ENCODE measurements at regions not wholly inside any gene's neighbourhood (a gene's known extent, or its start where the extent isn't known, plus 50 kb on each side); places are given as distances from the start of the nearest gene placed in this dataset.

DNA sequence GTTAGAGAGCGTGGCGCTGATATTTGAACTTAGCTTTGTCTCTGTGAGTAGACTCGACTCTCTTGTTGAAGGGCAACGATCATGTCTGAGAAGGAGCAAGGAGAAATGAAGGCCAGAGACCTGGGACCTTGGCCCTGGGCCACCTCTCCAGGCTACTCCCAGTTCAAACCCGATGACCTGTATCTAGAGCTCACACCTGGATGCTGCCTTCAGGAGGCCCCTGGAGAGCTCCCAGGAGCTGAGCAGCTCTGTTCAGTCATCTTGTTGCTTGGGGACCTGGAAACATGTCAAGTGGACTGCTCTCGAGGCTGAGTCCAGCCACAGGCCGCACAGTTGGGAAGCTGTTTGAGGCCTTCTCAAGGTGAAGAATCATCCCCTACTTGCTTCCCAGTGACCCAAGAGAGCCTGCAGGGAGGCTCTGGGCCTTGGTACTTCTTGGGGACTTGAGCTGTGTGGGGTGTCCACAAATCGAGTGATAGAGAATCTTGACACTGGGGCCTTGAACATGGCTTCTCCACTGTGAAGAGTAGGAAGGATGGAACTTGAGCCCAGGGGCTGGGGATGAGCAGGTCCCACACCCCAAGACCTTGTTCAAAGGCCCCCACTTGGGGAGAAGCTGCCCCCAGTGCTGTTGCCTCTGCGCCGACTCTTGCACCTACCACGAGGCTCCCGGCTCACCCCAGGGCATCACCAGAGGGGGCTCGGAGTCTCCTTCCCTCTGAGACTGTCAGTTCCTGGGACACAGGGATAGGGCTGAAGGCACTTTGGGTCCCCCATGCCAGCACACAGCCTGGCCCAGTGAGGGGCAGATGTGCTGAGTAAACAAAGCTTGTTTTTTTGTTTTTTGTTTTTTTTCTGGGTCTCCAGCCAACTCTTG, 112.1 kb downstream of the IRX5 start:
- no peak for DNase-seq (ENCODE audit: low read depth)

DNA sequence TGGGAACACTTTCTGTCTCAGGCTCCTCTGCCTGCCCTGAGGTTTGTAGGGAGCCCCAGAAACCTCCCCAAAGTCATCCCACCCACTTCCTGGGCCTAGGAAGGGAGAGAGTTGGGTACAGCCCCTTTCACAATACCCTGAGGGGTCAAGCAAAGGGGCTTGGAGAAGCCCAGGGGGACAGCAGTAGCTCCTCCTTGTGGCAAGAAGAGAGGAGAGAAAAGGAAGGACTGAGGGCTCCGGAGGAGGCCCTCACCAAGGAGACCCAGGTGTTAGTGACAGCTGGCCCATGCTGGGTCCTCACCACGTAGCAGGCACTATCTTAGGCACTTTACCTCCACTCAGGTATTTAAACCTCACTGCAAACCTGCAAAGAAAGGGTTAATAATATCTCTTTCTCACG, 112.8 kb downstream of the IRX5 start:
- DNase-seq (ENCODE audit: low read depth), result no peak

DNA sequence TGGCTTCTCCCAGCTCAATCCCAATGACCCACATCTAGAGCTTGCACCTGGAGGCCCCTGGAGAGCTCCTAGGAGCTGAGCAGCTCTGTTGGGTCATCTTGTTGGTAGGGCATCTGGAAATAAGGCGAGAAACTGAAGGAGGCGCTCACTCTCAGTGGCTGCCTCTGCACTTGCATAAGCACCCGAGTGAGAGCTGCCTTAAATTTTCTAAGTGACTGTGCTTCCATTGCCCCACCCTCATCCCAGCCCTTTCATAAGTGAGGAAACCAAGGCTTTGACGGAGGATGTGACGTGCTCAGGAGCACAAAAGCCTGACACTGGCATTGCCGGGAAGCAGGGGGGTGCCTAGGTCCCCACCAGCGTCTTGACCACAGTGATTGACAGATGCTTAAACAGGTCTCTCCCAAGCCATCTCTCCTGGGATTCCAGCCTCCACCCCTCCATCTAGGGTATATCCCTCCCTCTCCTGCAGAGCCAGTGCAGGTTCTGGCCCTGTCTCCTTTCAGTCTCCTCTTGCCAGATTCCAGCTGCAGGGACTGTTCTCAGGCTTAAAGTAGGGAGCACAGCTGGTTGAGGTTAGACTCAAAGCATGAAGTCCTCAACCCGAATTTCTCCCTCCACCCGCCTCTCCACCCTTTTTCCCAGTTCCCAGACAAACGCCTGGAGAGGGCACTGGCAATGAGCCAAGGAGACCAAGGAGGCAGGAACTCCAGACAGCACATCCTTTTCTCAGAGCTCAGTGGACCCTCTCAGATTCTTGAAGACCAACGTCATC, 113.7 kb downstream of the IRX5 start:
- DNase-seq (ENCODE audit: low read depth), result no peak

DNA sequence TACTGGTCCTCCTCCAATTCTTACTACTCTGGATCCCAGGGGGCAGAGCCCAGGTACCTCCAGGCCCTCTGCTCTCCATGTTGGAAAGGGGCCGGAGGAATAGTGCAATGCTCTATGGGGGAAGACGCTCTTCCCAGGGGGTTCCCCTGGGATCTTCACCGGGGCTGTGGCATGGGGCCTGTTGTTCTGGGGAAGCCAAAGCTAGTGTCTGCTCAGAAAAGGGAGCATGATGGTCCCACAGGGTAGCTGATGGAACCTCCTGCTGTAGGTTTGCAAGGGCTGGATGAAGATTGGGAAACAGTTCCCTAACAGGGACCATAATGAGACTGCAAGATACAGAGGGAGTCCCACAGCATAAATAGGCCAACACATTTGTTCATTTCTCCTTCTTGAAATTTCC, 114.7 kb downstream of the IRX5 start:
- DNase-seq (ENCODE audit: low read depth), result no peak

DNA sequence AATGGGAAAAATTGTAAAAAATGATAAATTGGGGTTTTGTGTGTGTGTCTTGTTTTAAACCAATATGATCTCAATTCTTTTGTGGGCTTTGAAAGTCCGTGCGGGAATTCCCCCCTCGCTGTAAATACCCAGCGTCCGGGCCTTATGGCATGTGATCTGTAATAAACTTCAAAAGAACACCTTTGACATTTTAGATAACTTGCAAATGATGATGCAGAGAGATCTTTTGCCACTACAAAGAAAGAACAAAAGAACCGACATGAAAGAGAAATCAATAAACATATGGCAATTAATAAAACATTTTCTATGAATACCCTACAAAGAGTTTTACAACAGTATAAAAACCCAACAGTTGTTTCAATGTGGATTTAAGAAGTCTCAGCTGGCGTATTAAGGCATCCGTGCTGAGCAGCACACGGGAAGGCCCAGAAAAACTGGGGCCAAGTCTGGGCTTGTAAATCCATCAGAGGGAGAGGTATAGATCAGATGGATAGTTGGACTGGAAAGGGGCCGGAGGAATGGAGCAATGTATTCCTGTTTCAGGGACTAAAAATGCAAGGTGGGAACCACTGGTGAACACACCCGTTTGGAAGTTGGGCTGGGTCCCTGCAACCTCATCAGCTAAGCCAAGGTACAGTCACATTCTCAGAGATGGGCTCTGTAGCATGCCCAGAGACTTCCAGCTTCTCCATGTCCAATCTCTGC, 115.2 kb downstream of the IRX5 start:
- no peak for DNase-seq (ENCODE audit: low read depth)

DNA sequence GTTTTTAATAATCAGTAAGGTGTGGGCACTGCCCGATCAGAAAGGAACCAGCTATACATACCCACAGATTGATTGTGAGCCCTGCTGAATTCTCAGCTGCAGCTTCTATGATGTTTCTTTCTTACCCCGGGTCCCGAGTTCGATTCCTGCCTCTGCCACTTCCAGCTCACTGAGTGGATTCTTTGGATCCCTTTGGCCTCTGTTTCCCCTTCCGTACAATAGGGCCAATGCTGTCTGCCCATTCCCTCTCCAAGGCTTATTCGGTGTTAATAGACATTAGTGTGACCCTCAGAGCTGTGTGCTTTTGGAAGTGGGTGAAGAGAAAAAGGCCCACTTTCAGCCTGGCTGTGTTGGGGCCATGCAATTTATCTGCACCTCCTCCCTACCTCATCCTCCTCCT, 115.8 kb downstream of the IRX5 start:
- DNase-seq (ENCODE audit: low read depth), result no peak

DNA sequence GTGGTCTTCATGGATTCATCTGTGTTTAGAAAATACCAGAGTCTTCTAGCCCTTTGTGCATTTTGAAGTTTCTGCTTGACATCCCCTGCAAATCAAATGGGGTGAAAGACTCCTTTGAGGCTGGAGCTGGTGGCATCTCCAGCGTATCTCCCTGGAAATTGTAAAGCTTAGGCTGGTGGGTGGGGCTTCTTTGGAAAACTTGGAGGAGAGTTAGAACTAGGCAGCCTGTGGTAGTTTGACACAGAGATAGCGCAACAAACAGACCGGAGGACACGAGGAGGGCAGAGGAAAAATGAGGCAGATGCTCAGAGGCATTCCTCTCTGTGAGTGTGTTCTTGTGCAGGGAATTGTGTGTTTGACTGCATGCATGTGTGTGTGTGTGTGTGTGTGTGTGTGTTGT, 116.3 kb downstream of the IRX5 start:
- DNase-seq (ENCODE audit: low read depth), result no peak

DNA sequence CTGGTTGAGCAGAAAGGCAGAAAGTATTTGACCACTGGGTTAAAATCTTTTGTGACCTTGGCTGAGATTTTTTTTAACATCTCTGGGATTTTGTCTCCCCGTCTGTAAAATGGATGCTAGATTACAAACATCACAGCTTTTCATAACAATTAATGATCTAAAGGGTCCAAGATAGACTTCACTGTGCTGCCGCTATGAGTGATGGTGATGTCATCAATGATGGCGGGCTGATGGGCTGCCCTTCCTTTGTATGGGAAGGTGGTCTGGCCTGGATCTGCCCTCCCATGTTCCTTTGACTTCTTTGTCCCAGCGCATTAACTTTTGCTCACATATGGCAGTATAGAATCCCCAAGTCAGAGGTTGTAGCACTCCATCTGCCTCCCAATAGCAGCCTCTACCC, 116.7 kb downstream of the IRX5 start:
- DNase-seq (ENCODE audit: low read depth), result no peak

DNA sequence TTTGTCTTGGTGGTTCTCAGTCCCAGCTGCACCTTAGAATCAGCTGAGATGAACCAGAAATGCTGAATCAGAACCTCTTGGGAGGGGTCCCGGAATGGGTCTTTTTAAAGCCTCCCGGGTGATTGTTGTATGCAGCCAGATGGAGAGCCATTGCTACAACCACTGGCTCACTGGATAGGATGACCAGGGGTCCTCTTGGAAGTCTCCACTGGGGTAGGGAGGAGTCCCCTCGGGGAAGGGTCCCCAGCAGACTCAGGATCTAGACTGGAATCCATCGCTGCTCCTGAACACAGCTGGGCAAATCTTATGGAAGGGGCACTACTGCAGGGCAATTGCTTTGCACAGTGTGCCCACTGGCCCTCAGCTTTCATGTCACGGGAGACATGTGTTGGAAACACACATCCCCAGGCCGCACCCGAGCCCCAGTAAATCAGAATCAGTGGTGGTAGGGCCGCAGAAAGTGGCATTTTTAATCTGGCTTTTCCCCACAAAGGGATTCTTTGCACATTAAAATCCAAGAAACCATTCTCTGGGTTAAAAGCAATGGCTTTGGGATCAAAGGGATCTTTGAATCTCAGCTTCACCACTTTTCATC, 117.3 kb downstream of the IRX5 start:
- DNase-seq (ENCODE audit: low read depth), result no peak

DNA sequence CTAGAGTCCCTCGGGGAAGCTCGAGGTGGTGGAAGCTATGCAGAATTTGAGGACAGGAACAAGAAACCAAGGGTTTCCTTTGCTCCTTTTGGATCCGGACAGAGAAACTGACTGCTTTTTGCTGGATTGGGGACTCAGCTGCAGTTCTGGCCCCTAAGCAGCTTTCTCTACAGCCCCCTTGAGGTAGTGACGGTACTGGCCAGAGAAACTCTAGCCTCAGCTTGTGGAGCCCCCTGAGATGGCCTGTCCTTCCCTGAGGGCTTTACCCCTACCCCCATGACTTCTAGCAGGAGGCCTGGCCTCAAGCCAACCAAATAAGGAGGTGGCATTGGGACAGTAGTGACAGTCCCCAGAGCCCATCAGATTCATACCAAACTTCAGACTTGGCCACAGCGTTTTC, 118.1 kb downstream of the IRX5 start:
- no peak for DNase-seq (ENCODE audit: low read depth)

DNA sequence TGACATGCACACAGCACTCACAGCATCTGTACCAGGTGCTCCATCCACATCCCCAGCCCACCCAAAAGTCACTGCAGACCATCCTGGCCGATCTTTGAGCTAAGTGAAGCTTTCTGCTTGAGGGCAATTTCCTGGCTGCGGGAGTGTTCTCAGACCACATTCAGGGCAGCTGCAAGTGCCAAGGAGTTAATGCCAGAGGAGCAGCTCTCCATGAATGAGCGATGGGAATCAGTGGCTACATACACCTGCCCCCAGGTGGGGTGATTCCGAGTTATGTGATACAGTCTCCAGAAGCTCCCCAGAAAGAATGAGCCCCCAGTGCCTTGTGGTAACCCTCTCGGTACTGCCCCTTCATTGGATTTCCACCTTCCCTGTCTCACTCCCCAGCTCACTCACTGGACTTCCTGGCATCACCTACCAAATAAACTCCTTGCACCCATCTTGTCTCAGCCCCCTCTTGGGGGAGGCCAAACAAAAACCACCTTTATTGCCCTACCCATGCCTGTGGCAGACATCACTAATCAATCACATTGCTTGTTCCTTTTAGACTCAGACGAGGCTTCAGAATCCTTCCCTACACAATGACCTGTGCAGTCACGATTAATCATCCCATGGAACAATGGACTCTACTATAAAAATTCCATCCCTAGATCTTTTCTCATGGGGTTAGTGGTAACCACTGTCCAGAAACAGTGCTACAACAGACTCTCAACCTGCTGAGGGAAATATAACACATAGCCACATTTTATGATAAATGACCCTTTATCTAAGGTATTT, 121.1 kb downstream of the IRX5 start:
- DNase-seq (ENCODE audit: low read depth), result no peak

DNA sequence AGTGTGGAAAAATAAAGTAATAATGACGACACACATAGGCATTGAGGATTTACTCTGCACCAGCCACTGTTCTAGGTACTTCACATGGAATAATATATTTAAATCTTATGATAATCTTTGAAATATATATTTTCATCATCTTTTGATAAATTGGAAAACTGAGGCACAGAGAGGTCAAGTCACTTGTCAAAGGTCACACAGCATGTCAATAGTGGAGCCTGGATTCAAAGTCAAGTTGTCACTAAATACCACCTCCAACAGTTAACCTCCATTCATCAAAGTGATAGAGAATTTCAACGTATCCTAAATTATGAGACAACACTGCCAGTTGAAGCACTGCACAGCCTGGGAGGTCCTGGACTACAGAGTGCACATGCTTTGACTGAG, 121.7 kb downstream of the IRX5 start:
- no peak for DNase-seq (ENCODE audit: low read depth)

DNA sequence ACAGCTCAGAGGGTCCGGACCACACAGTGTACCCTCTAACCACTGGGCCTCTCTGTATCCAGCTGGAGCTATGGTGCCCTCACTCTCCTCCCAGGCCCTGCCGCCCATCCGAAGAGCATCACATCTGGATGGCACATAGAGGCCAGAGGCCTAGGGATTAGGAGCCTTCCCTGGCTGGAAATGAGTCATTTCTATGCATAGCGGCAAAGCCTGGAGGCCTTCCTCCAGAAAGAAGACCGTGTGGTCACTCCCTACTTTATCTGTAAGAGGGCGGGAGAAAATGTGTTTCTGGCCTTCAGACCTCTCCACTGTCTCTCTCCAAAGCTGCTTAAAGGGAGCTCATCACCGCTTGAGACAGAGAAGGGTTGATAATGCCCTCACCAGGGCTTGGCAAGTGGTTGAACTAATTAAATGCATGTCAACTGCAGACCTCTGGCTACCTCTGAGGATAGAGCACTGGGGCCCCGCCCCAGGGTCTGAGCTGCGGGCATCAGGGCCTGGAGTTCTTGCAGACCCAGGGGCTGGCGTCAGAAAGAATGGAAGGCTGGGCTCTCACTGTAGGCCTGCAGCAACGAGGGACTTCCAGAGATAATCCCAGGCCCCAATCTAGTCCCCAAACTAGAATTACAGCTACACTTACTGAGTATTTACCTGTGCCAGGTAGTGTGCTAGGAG, 122.2 kb downstream of the IRX5 start:
- DNase-seq (ENCODE audit: low read depth), result no peak

DNA sequence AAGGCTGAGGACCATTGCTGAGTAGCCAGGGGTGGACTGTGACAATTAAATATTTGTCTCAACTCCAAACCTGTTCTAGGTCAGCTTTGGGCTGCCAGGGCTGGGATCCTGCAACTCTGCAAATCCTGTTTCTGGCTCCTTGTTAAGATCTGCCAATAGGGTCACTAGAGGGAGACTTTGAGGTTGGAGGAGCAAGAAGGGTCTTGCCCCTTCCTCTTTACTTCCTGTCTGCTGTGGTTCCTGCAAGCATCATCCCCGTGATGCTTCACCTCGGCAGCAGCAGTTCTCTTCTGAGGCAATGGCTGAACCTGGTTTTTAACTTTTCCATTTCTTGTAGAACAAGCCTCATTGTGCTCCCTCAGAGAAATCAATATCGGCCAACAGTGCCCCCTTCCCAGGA, 124.6 kb downstream of the IRX5 start:
- DNase-seq (ENCODE audit: low read depth), result no peak

DNA sequence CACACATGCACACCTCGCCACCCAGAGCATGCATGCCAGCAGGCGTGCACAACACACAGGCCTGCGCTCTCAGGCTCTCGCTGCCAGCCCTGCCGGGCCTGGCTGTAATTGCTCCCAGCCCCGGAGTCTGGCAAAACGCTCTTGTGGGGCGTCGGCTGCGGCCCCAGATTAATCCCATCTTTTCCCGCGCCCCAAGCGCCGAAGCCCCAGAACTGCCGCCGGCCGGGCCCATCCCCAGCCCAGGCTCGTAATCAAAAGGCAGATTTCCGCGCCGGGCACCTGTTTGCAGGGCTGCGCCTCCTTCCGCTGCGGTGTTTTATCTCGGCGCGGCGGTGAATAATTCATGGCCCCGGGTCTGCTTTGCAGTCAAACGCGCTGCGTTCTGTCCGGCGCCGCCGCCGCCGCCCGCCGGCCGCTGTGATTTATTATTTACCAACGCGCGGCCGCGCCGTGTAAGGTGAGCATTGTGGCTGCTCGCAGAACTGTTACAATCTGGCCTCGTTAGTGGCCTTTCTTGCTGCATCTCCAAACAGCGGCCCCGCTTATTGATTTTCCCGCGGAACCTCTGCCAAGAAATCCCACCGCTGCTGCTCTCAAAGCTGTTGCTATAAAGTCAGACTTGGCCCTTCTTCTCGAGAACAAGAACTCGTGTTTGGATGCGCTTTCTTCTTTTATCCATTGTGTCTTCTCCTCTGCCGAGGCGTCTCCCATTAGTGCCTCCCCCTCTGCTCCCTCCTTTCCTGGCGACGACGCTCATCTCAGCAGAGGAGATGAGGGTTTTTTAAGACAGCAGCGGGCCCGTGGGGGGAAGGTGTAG, 126.1 kb downstream of the IRX5 start:
- DNase-seq (ENCODE audit: low read depth), result no peak

DNA sequence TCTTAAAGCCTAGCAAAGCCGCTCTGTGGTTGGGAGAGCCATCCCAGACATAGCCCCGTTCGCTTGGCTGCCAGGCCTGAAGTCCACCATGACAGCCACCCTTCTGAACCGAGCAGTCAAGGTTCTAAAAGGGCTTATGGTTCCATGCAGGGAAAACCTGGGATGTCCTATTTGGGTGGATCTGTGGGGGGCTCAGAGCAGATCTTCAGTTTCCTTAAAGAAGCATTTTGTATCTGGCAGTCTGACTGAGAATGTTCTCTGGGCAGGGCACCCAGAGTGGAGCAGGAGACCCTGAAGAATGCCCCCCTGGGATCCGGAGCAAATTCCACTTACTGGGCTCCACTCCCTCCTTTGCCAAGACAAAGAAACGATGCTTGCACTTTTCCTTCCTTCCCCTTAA, 127.2 kb downstream of the IRX5 start:
- DNase-seq (ENCODE audit: low read depth), result no peak

DNA sequence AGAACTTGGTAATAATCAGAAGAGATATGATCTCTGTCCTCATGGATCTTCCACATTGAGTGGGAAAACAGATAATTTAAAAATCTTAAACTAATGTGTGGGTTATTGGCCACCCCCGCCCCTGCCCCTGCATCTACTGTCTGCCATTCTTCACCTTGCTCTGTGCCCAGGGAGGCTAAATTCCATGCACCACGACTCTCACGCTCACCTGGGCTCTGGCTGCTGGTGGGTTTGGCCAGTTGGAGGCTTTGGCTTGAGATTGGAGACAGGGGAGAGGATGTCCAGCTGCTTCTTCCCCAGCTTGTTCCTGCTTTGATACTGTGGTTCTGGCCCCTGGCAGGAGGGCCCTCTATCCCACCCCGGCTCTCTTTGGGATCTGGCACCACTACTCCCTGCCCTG, 127.9 kb downstream of the IRX5 start:
- no peak for DNase-seq (ENCODE audit: low read depth)

DNA sequence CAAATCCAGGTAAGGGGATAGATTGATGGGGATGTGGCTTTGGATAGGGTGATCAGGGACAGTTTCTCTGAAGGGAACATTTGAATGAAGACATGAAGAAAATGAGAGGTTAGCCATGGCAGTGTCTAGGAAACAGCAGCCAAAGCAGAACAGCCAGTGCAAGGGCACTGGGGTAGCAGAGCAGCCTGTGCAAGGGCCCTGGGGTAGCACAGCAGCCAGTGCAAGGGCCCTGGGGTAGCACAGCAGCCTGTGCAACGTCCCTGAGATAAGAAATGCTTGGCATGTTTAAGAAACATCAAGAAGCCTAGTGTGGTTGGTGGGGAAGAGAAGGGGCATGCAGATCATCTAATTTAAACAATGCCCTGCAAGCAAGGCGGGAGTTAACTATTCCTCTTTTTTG, 128.5 kb downstream of the IRX5 start:
- no peak for DNase-seq (ENCODE audit: low read depth)

DNA sequence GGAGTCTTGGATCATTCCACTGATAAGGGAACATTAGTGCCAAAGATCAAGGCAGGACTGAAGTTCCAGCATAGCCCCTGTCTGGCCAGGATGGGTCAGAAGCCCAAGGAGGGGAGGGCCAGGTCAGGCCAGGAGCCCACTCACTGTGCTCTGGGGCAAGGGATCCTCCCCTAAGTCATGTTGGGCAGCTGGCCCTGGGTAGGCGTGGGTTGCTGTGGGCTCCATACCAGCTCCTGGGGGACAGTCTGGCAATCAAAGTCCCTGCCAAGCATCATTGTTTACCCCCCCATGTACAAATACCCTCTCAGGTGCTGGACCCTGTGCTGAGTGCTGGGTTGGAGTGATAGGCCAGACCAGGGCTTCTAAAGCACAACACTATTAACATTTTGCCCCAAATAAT, 130.5 kb downstream of the IRX5 start:
- no peak for DNase-seq (ENCODE audit: low read depth)

DNA sequence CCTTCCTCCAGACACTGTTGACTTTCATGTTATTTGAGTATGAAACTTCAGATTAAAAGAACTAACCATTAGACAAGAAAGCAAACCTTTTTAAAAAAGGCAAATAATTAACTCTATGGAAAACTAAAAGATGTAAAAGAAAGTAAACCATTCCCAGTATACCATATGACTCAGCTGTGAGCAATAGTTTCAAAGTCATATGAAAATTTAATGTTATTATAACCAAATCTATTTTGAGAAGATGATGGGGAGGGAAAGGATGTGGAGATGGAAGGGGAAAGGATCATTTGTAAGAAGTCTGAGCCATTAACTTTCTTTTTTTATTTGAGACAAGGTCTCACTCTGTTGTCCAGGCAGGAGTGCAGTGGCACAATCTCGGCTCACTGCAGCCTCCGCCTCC, 131.8 kb downstream of the IRX5 start:
- no peak for DNase-seq (ENCODE audit: low read depth)

Measured in non-pigmented ciliary epithelial cell (primary cell).